Liver (tissue), 8 donors: ENCODE measurements at regions not wholly inside any gene's neighbourhood (a gene's known extent, or its start where the extent isn't known, plus 50 kb on each side); places are given as distances from the start of the nearest gene placed in this dataset.

ENCODE experiments used
- DNase-seq: peaks from one replicate; pipeline ENCODE4 v3.0.0-alpha.2; 2017; ENCODE audit warnings: low spot score
- H3K27ac ChIP-seq, 2 donors: one replicate each; pipeline ENCODE4 v1.7.0; 2013; ENCODE audit warnings: inconsistent platforms in 2 of 2, low read length in 2 of 2, control low read depth in 1 of 2, low read depth in 1 of 2, mild to moderate bottlenecking in 1 of 2
- H3K27me3 ChIP-seq, 4 donors: one replicate each; pipeline versions ENCODE4 v1.6.1 to v1.7.0; 2013; ENCODE audit warnings: low read length in 3 of 4, inconsistent platforms in 1 of 4, mild to moderate bottlenecking in 1 of 4, moderate library complexity in 1 of 4; ENCODE audit not compliant: control insufficient read depth in 4 of 4, insufficient read depth in 4 of 4
- H3K36me3 ChIP-seq, 4 donors: one replicate each; pipeline versions ENCODE4 v1.6.1 to v1.7.0; 2013; ENCODE audit warnings: low read length in 3 of 4, mild to moderate bottlenecking in 3 of 4, low read depth in 1 of 4, moderate library complexity in 1 of 4; ENCODE audit not compliant: control insufficient read depth in 4 of 4, insufficient read depth in 3 of 4
- H3K4me1 ChIP-seq, 4 donors: one replicate each; pipeline versions ENCODE4 v1.6.1 to v1.7.0; 2013; ENCODE audit warnings: low read length in 3 of 4, mild to moderate bottlenecking in 3 of 4, moderate library complexity in 1 of 4; ENCODE audit not compliant: control insufficient read depth in 4 of 4, insufficient read depth in 4 of 4
- H3K4me3 ChIP-seq, 3 donors: one replicate each; pipeline versions ENCODE4 v1.6.1 to v1.7.0; 2013; ENCODE audit warnings: low read length in 3 of 3, control low read depth in 1 of 3, low read depth in 1 of 3, mild to moderate bottlenecking in 1 of 3
- H3K9ac ChIP-seq, 2 donors: one replicate each; pipeline ENCODE4 v1.7.0; 2013; ENCODE audit warnings: low read length in 2 of 2, mild to moderate bottlenecking in 2 of 2, moderate library complexity in 2 of 2, control low read depth in 1 of 2, low read depth in 1 of 2
- H3K9me3 ChIP-seq, 4 donors: one replicate each; pipeline versions ENCODE4 v1.6.1 to v1.7.0; 2013; ENCODE audit warnings: low read length in 3 of 4; ENCODE audit not compliant: control insufficient read depth in 4 of 4
- EGR1 ChIP-seq, 2 donors: IDR thresholded peaks; 2 replicates each; pipeline ENCODE4 v1.6.1; 2016 to 2018; ENCODE audit warnings: antibody characterized with exemption in 2 of 2, low read depth in 2 of 2
- FOXA1 ChIP-seq: IDR thresholded peaks from 2 replicates; pipeline ENCODE4 v1.6.1; 2016; ENCODE audit warnings: antibody characterized with exemption
- FOXA2 ChIP-seq: IDR thresholded peaks from 2 replicates; pipeline ENCODE4 v1.6.1; 2016; ENCODE audit warnings: antibody characterized with exemption
- GABPA ChIP-seq, 2 donors: IDR thresholded peaks in 1 of 2; conservative IDR thresholded peaks in 1 of 2; 2 replicates each; pipeline ENCODE4 v1.6.1; 2016; ENCODE audit warnings: antibody characterized with exemption in 2 of 2, mild to moderate bottlenecking in 1 of 2, moderate library complexity in 1 of 2
- HNF4A ChIP-seq, 2 donors: conservative IDR thresholded peaks; 2 replicates each; pipeline ENCODE4 v1.6.1; 2016; ENCODE audit warnings: antibody characterized with exemption in 2 of 2, mild to moderate bottlenecking in 2 of 2
- HNF4G ChIP-seq: IDR thresholded peaks from 2 replicates; pipeline ENCODE4 v1.6.1; 2016; ENCODE audit warnings: antibody characterized with exemption
- JUND ChIP-seq, 2 donors: IDR thresholded peaks; 2 replicates each; pipeline ENCODE4 v1.6.1; 2016; ENCODE audit warnings: antibody characterized with exemption in 2 of 2
- MAX ChIP-seq: IDR thresholded peaks from 2 replicates; pipeline ENCODE4 v1.6.1; 2016; ENCODE audit warnings: antibody characterized with exemption
- NR2F2 ChIP-seq: IDR thresholded peaks from 2 replicates; pipeline ENCODE4 v1.6.1; 2016; ENCODE audit warnings: antibody characterized with exemption
- RAD21 ChIP-seq, 2 donors: IDR thresholded peaks; 2 replicates each; pipeline ENCODE4 v1.6.1; 2016; ENCODE audit warnings: antibody characterized with exemption in 2 of 2, mild to moderate bottlenecking in 2 of 2
- REST ChIP-seq: IDR thresholded peaks from 2 replicates; pipeline ENCODE4 v1.6.1; 2016; ENCODE audit warnings: antibody characterized with exemption, mild to moderate bottlenecking
- RXRA ChIP-seq, 2 donors: IDR thresholded peaks; 2 replicates each; pipeline ENCODE4 v1.6.1; 2017 to 2018; ENCODE audit warnings: antibody characterized with exemption in 2 of 2, mild to moderate bottlenecking in 1 of 2
- SP1 ChIP-seq: IDR thresholded peaks from 2 replicates; pipeline ENCODE4 v1.6.1; 2018; ENCODE audit warnings: antibody characterized with exemption, mild to moderate bottlenecking
- TAF1 ChIP-seq: conservative IDR thresholded peaks from 2 replicates; pipeline ENCODE4 v1.6.1; 2016; ENCODE audit warnings: antibody characterized with exemption, mild to moderate bottlenecking
- YY1 ChIP-seq: IDR thresholded peaks from 2 replicates; pipeline ENCODE4 v1.6.1; 2016; ENCODE audit warnings: antibody characterized with exemption, mild to moderate bottlenecking
- WGBS: extraction: QIAGEN DNeasy Blood & Tissue Kit; methylation state at CpG from one replicate; pipeline ENCODE4 v1.1.7; 2013; 5-methylcytosine and 5-hydroxymethylcytosine counted together
- TF ChIP-seq, protein P1 (sequence below): fragments of 150-350 bp; IDR thresholded peaks from 2 replicates; pipeline ENCODE4 v1.5.1; 2017; ENCODE audit warnings: improper control_type of control experiment, low read depth, low read length; ENCODE audit not compliant: missing input control
- TF ChIP-seq, protein P2 (sequence below): IDR thresholded peaks from 2 replicates; pipeline ENCODE4 v1.6.1; 2016; ENCODE audit warnings: antibody characterized with exemption
- donor health status: healthy.
- donor health status: healthy.
- donor health status: healthy.
- donor health status: healthy.
- donor health status: healthy.

DNA sequence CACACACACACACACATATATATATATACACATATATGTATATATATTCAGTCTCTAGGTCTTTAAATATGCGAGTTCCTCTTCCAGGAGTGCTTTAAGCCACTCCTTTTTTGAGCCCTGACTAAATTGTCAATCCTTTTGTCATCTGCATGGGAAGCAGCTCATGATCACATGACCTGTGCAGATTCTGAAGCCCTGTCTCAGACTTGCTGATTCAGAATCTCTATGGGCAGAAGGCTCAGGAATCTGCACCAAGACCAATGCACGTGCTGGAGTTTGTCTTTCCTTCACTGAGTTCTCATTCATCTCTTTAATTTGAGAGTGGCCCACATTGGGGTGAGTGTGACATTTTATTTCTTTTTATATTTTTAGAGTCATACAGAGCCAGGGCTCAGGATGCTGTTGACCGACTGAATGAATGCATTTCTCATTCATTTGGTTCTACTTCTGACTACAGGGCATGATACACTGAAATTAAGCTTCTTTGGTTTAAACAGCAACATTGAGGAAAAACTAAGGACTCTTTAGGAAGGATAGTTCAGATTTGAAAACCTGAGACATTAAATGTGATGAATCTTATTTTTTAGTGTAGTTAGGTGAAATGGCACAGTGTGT lies 307.5 kb downstream of the EDEM1 start (continued):
- TF ChIP-seq SP1 (no peak), RXRA (IDR thresholded peaks at IDR 0.05) (no peak), HNF4A (conservative IDR thresholded peaks at IDR 0.05) (no peak), HNF4G (no peak)

- H3K9ac ChIP-seq = no peak overlapping the region
- no peak for DNase-seq
- no peaks in the 10 kb centered on the region for H3K4me1 ChIP-seq
- no peak overlapping the region for H3K27ac ChIP-seq
- peaks cover 0 to 2% (median 0%) of the 10 kb centered on the region in 4 donors for H3K9me3 ChIP-seq
- H3K36me3 ChIP-seq = no peaks in the 10 kb centered on the region
- TF ChIP-seq RAD21 (IDR thresholded peaks at IDR 0.05) (no peak), NR2F2 (no peak), JUND (IDR thresholded peaks at IDR 0.05) (no peak), EGR1 (IDR thresholded peaks at IDR 0.05; ENCODE audit: low read depth in 2 of 2) (no peak), SP1 (no peak), MAX (no peak), YY1 (no peak), HNF4G (no peak), RXRA (IDR thresholded peaks at IDR 0.05) (no peak)
- TF ChIP-seq, protein P1, sequence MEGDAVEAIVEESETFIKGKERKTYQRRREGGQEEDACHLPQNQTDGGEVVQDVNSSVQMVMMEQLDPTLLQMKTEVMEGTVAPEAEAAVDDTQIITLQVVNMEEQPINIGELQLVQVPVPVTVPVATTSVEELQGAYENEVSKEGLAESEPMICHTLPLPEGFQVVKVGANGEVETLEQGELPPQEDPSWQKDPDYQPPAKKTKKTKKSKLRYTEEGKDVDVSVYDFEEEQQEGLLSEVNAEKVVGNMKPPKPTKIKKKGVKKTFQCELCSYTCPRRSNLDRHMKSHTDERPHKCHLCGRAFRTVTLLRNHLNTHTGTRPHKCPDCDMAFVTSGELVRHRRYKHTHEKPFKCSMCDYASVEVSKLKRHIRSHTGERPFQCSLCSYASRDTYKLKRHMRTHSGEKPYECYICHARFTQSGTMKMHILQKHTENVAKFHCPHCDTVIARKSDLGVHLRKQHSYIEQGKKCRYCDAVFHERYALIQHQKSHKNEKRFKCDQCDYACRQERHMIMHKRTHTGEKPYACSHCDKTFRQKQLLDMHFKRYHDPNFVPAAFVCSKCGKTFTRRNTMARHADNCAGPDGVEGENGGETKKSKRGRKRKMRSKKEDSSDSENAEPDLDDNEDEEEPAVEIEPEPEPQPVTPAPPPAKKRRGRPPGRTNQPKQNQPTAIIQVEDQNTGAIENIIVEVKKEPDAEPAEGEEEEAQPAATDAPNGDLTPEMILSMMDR = no peak
- H3K4me3 ChIP-seq = no peak overlapping the region
- H3K27me3 ChIP-seq = no peaks in the 10 kb centered on the region
Observed at GRCh38 chr3:5497497-5497896, 310.0 kb downstream of the EDEM1 start.

- Histone ChIP-seq H3K27ac (no peak overlapping the region), H3K27me3 (no peaks in the 10 kb centered on the region), H3K4me1 (no peaks in the 10 kb centered on the region), H3K9me3 (peaks cover 0 to 2% (median 0%) of the 10 kb centered on the region in 4 donors), H3K4me3 (no peak overlapping the region), H3K36me3 (no peaks in the 10 kb centered on the region), H3K9ac (no peak overlapping the region)
- TF ChIP-seq RAD21 (IDR thresholded peaks at IDR 0.05) (no peak), SP1 (no peak), GABPA (IDR thresholded peaks at IDR 0.05 in 1 of 2, conservative IDR thresholded peaks at IDR 0.05 in 1 of 2) (no peak), FOXA1 (no peak), MAX (no peak), YY1 (no peak), HNF4A (conservative IDR thresholded peaks at IDR 0.05) (no peak), REST (no peak), FOXA2 (no peak), HNF4G (no peak), TAF1 (no peak), EGR1 (IDR thresholded peaks at IDR 0.05; ENCODE audit: low read depth in 2 of 2) (no peak)
- TF ChIP-seq, protein P2, sequence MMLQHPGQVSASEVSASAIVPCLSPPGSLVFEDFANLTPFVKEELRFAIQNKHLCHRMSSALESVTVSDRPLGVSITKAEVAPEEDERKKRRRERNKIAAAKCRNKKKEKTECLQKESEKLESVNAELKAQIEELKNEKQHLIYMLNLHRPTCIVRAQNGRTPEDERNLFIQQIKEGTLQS = no peak
- TF ChIP-seq, protein P1 = no peak
- DNase-seq = no peak
- WGBS = 90% methylated on average over 2 of the region's 2 CpGs
Observed at GRCh38 chr3:5498981-5499380, 311.5 kb downstream of the EDEM1 start.
